SK-N-SH treated with all-trans-retinoic acid at 6 μM for 48 hours (cell line): ENCODE measurements at regions not wholly inside any gene's neighbourhood (a gene's known extent, or its start where the extent isn't known, plus 50 kb on each side); places are given as distances from the start of the nearest gene placed in this dataset.

Experiments
- ATAC-seq: fragments of 200-7000 bp; cut with Tn5 transposase; 3 replicates; pipeline ENCODE4 v1.9.1; 2020; ENCODE audit warnings: mild to moderate bottlenecking, moderate library complexity
- ARNTL ChIP-seq: fragments of 450-650 bp; formaldehyde crosslinking; IDR thresholded peaks from 2 replicates; pipeline ENCODE4 v1.5.0; 2020; ENCODE audit warnings: low read depth, mild to moderate bottlenecking, moderate library complexity, borderline replicate concordance
- BACH2 ChIP-seq: fragments of 250-450 bp; sonication (Bioruptor Pico); IDR thresholded peaks from 2 replicates; pipeline ENCODE4 v1.9.0; 2021; ENCODE audit warnings: mild to moderate bottlenecking, borderline replicate concordance
- CSDC2 ChIP-seq: fragments of 250-450 bp; sonication (Bioruptor Pico); IDR thresholded peaks from 2 replicates; pipeline ENCODE4 v1.5.0; 2020; ENCODE audit warnings: mild to moderate bottlenecking, moderate library complexity
- ESRRG ChIP-seq: fragments of 250-450 bp; sonication (Bioruptor Pico); IDR thresholded peaks from 2 replicates; pipeline ENCODE4 v1.6.1; 2021; ENCODE audit warnings: mild to moderate bottlenecking
- GLIS3 ChIP-seq: fragments of 250-450 bp; sonication (Bioruptor Pico); IDR thresholded peaks from 2 replicates; pipeline ENCODE4 v1.5.0; 2020; ENCODE audit warnings: mild to moderate bottlenecking, moderate library complexity
- ISL1 ChIP-seq: fragments of 250-450 bp; sonication (Bioruptor Pico); IDR thresholded peaks from 2 replicates; pipeline ENCODE4 v2.1.2; 2022; ENCODE audit warnings: mild to moderate bottlenecking, moderate library complexity
- PPARA ChIP-seq: fragments of 250-450 bp; sonication (Bioruptor Pico); IDR thresholded peaks from 2 replicates; pipeline ENCODE4 v1.5.0; 2020; ENCODE audit warnings: mild to moderate bottlenecking, borderline replicate concordance
- SNAI2 ChIP-seq: fragments of 250-450 bp; sonication (Bioruptor Pico); IDR thresholded peaks from 2 replicates; pipeline ENCODE4 v1.5.0; 2020; ENCODE audit warnings: mild to moderate bottlenecking, moderate library complexity
- TCF4 ChIP-seq: fragments of 250-450 bp; sonication (Bioruptor Pico); IDR thresholded peaks from 2 replicates; pipeline ENCODE4 v1.8.0; 2021; ENCODE audit warnings: mild to moderate bottlenecking, moderate library complexity, borderline replicate concordance
- TOX ChIP-seq: fragments of 250-450 bp; sonication (Bioruptor Pico); IDR thresholded peaks from 2 replicates; pipeline ENCODE4 v1.8.0; 2021; ENCODE audit warnings: mild to moderate bottlenecking, moderate library complexity, borderline replicate concordance
- ZC3H10 ChIP-seq: fragments of 250-450 bp; sonication (Bioruptor Pico); IDR thresholded peaks from 2 replicates; pipeline ENCODE4 v1.5.1; 2021; ENCODE audit warnings: mild to moderate bottlenecking, moderate library complexity
- ZFP3 ChIP-seq: fragments of 250-450 bp; sonication (Bioruptor Pico); IDR thresholded peaks from 2 replicates; pipeline ENCODE4 v1.5.0; 2020; ENCODE audit warnings: mild to moderate bottlenecking, moderate library complexity
- ZFP30 ChIP-seq: fragments of 450-650 bp; formaldehyde crosslinking; IDR thresholded peaks from 2 replicates; pipeline ENCODE4 v1.5.0; 2022; ENCODE audit warnings: mild to moderate bottlenecking, moderate library complexity
- ZNF565 ChIP-seq: fragments of 450-650 bp; formaldehyde crosslinking; conservative IDR thresholded peaks from 2 replicates; pipeline ENCODE4 v1.5.0; 2020; ENCODE audit warnings: low read depth, mild to moderate bottlenecking, moderate library complexity
- ZNF70 ChIP-seq: fragments of 450-650 bp; formaldehyde crosslinking; IDR thresholded peaks from 2 replicates; pipeline ENCODE4 v1.5.0; 2020; ENCODE audit warnings: mild to moderate bottlenecking, moderate library complexity
- ZNF8 ChIP-seq: fragments of 450-650 bp; formaldehyde crosslinking; IDR thresholded peaks from 2 replicates; pipeline ENCODE4 v1.5.0; 2020; ENCODE audit warnings: mild to moderate bottlenecking, moderate library complexity
- TF ChIP-seq, protein P1 (sequence below): fragments of 250-450 bp; sonication (Bioruptor Pico); IDR thresholded peaks from 2 replicates; pipeline ENCODE4 v1.8.0; 2021; ENCODE audit warnings: low read depth, mild to moderate bottlenecking, moderate library complexity, borderline replicate concordance
- TF ChIP-seq, protein P2 (sequence below): fragments of 250-450 bp; sonication (Bioruptor Pico); IDR thresholded peaks from 2 replicates; pipeline ENCODE4 v1.5.1; 2020; ENCODE audit warnings: low read depth, mild to moderate bottlenecking, moderate library complexity
- TF ChIP-seq, protein P3 (sequence below): fragments of 250-450 bp; sonication (Bioruptor Pico); IDR thresholded peaks from 2 replicates; pipeline ENCODE4 v1.5.1; 2021; ENCODE audit warnings: mild to moderate bottlenecking, moderate library complexity
- TF ChIP-seq, protein P4 (sequence below): fragments of 250-450 bp; sonication (Bioruptor Pico); IDR thresholded peaks from 2 replicates; pipeline ENCODE4 v1.8.0; 2020; ENCODE audit warnings: mild to moderate bottlenecking, moderate library complexity, borderline replicate concordance

DNA sequence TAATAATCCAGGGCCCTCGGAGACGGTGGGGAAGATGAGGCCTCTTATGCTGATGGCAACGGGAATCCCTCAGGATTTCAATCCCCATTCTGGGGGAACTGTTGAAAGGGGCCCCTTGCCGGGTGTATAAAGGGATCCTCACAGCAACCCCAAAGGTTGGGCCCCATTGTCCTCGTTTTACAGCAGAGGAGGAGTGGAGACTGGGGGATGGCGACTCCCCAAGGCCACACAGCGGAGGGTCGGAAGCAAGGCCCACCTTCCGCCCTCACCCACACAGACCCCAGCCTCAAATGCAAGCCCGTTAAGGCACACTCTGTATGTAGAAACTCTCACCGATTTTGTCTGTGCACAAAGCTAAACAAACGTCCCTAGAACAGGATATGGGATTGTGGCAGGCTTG lies 327.9 kb upstream of the DIO3 start:
- ATAC-seq: no peak
- TF ChIP-seq ZNF70 (CRISPR knock-in tag) (no peak), ARNTL (CRISPR knock-in tag) (no peak), ZFP30 (no peak), ESRRG (CRISPR knock-in tag) (no peak), ZFP3 (CRISPR knock-in tag) (no peak), CSDC2 (CRISPR knock-in tag) (no peak), TCF4 (CRISPR knock-in tag) (no peak), ZNF565 (CRISPR knock-in tag) (no peak), ZNF8 (no peak), SNAI2 (CRISPR knock-in tag) (no peak), PPARA (CRISPR knock-in tag) (no peak), BACH2 (CRISPR knock-in tag) (no peak), ZC3H10 (CRISPR knock-in tag) (no peak)
- TF ChIP-seq, protein P1, sequence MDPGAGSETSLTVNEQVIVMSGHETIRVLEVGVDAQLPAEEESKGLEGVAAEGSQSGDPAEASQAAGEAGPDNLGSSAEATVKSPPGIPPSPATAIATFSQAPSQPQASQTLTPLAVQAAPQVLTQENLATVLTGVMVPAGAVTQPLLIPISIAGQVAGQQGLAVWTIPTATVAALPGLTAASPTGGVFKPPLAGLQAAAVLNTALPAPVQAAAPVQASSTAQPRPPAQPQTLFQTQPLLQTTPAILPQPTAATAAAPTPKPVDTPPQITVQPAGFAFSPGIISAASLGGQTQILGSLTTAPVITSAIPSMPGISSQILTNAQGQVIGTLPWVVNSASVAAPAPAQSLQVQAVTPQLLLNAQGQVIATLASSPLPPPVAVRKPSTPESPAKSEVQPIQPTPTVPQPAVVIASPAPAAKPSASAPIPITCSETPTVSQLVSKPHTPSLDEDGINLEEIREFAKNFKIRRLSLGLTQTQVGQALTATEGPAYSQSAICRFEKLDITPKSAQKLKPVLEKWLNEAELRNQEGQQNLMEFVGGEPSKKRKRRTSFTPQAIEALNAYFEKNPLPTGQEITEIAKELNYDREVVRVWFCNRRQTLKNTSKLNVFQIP (CRISPR knock-in tag): no peak
- TF ChIP-seq, protein P2, sequence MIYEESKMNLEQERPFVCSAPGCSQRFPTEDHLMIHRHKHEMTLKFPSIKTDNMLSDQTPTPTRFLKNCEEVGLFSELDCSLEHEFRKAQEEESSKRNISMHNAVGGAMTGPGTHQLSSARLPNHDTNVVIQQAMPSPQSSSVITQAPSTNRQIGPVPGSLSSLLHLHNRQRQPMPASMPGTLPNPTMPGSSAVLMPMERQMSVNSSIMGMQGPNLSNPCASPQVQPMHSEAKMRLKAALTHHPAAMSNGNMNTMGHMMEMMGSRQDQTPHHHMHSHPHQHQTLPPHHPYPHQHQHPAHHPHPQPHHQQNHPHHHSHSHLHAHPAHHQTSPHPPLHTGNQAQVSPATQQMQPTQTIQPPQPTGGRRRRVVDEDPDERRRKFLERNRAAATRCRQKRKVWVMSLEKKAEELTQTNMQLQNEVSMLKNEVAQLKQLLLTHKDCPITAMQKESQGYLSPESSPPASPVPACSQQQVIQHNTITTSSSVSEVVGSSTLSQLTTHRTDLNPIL (CRISPR knock-in tag): no peak
- TF ChIP-seq, protein P3, sequence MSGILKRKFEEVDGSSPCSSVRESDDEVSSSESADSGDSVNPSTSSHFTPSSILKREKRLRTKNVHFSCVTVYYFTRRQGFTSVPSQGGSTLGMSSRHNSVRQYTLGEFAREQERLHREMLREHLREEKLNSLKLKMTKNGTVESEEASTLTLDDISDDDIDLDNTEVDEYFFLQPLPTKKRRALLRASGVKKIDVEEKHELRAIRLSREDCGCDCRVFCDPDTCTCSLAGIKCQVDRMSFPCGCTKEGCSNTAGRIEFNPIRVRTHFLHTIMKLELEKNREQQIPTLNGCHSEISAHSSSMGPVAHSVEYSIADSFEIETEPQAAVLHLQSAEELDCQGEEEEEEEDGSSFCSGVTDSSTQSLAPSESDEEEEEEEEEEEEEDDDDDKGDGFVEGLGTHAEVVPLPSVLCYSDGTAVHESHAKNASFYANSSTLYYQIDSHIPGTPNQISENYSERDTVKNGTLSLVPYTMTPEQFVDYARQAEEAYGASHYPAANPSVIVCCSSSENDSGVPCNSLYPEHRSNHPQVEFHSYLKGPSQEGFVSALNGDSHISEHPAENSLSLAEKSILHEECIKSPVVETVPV (CRISPR knock-in tag): no peak
- TF ChIP-seq, protein P4, sequence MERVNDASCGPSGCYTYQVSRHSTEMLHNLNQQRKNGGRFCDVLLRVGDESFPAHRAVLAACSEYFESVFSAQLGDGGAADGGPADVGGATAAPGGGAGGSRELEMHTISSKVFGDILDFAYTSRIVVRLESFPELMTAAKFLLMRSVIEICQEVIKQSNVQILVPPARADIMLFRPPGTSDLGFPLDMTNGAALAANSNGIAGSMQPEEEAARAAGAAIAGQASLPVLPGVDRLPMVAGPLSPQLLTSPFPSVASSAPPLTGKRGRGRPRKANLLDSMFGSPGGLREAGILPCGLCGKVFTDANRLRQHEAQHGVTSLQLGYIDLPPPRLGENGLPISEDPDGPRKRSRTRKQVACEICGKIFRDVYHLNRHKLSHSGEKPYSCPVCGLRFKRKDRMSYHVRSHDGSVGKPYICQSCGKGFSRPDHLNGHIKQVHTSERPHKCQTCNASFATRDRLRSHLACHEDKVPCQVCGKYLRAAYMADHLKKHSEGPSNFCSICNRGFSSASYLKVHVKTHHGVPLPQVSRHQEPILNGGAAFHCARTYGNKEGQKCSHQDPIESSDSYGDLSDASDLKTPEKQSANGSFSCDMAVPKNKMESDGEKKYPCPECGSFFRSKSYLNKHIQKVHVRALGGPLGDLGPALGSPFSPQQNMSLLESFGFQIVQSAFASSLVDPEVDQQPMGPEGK (CRISPR knock-in tag): no peak
- TF ChIP-seq, all 23 proteins: peak for 0

DNA sequence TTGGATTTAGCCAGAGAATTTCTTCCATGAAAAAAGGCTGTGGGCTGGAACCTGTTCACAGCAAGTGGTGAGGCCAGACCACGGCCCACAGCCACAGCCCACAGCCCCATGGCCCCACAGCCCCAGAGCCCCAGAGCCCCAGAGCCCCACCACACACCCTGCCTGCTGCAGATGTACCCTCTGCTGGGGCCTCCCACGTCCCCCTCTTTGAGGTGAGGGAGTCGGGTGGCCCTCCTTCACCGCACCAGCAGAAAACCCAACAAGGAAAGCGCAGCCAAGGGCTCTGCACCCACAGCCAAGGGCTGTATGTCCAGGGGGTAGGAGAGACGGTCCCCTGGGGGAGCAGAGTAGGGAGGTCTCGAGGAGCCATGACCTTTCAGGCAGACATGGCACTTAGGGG lies 327.5 kb upstream of the DIO3 start:
- TF ChIP-seq ISL1 (CRISPR knock-in tag) (no peak), ARNTL (CRISPR knock-in tag) (no peak), ZNF70 (CRISPR knock-in tag) (no peak)
- no peak for ATAC-seq

DNA sequence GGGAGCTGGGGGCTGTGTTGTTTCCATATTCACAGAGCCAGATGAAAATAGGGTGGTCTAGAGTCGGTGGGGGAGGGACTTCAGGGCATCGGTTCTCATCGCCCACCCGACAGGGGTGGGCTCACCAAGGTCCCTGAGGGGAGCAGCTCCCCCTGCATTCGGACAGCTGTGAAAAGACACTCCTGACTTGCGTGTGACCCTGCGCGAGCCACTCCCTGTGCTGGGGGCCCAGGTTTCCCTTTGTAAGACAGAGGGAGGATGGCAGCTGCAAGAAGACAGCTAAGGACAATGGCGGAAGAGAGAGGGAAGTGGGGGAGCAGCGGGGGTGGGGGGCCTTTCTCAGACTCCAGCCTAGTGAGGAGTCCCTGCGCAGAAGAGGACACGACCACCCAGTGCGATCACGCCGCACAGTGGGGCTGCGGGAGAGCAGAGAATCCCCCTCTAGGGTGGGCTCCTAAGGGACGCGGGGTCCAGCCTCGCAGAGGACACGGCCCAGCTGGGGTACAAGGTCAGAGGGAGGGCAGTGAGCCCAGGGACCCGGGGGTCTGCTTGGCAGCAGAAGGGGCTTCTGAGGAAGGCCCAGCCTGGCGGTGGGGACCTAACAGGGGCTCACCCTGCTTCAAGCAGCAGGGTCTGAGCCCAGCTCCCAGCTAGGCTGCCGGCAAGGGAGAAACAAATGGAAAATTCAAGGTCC lies 326.9 kb upstream of the DIO3 start:
- TF ChIP-seq ESRRG (CRISPR knock-in tag): no peak
- TF ChIP-seq, protein P3 (CRISPR knock-in tag): no peak
- no peak for TF ChIP-seq BACH2 (CRISPR knock-in tag)
- no peak for TF ChIP-seq TOX (CRISPR knock-in tag)
- TF ChIP-seq ARNTL (CRISPR knock-in tag): no peak
- no peak for TF ChIP-seq ZFP30
- TF ChIP-seq GLIS3 (CRISPR knock-in tag): no peak
- no peak for ATAC-seq

DNA sequence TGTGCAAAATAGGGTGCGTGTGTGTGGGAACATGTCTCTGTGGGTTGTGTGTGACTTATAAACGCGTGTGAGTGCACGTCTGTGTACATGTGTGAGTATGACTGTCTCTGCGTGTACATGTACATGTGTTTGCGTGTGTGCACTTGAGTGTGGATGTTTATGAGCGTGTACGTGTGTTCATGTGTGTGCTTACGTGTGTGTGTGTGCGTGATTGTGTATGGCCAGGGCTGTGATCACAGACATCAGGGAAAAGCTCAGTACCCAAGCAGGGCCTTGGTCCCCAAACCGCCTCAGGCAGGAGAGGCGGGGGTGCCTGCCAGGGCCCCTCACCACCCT lies 326.3 kb upstream of the DIO3 start:
- no peak for TF ChIP-seq PPARA (CRISPR knock-in tag)
- TF ChIP-seq CSDC2 (CRISPR knock-in tag): no peak
- TF ChIP-seq ISL1 (CRISPR knock-in tag): no peak
- TF ChIP-seq, protein P3 (CRISPR knock-in tag): no peak
- TF ChIP-seq, all 23 proteins: peak for 0
- ATAC-seq: no peak
